ENCODE measurements at regions not wholly inside any gene's neighbourhood (a gene's known extent, or its start where the extent isn't known, plus 50 kb on each side); places are given as distances from the start of the nearest gene placed in this dataset.

DNA sequence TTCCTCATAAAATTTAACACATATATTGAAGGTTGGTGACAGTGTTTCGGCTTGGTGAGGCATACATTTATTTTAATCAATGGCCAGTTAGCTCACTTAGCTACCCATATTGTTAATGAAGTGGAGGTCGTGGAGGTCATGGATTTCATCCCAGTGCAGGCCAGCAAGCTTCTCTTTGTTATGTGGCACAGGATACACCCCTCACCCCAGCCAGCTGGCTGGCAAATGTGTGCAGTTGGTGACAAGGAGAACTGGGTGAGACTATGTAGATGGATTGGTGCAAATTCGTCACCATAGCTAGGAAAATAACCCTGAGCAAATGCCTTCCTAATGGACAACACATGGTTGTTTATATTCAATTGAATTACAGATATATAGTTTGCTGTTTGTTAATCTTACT lies 50.5 kb upstream of the FOXP2 start:
- H3K9me3 ChIP-seq = no peaks in the 10 kb centered on the region
- no peak overlapping the region for H3K9ac ChIP-seq
- no peak for TF ChIP-seq EP300 (IDR thresholded peaks at IDR 0.05; ENCODE audit: borderline replicate concordance in 1 of 2, low read depth in 1 of 2, low read length in 1 of 2)
- TF ChIP-seq MXI1 (IDR thresholded peaks at IDR 0.05; ENCODE audit: low read depth, low read length) = no peak
- TF ChIP-seq, protein P1, sequence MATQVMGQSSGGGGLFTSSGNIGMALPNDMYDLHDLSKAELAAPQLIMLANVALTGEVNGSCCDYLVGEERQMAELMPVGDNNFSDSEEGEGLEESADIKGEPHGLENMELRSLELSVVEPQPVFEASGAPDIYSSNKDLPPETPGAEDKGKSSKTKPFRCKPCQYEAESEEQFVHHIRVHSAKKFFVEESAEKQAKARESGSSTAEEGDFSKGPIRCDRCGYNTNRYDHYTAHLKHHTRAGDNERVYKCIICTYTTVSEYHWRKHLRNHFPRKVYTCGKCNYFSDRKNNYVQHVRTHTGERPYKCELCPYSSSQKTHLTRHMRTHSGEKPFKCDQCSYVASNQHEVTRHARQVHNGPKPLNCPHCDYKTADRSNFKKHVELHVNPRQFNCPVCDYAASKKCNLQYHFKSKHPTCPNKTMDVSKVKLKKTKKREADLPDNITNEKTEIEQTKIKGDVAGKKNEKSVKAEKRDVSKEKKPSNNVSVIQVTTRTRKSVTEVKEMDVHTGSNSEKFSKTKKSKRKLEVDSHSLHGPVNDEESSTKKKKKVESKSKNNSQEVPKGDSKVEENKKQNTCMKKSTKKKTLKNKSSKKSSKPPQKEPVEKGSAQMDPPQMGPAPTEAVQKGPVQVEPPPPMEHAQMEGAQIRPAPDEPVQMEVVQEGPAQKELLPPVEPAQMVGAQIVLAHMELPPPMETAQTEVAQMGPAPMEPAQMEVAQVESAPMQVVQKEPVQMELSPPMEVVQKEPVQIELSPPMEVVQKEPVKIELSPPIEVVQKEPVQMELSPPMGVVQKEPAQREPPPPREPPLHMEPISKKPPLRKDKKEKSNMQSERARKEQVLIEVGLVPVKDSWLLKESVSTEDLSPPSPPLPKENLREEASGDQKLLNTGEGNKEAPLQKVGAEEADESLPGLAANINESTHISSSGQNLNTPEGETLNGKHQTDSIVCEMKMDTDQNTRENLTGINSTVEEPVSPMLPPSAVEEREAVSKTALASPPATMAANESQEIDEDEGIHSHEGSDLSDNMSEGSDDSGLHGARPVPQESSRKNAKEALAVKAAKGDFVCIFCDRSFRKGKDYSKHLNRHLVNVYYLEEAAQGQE (IDR thresholded peaks at IDR 0.05; ENCODE audit: low read depth, low read length) = no peak
- TF ChIP-seq YY1 (IDR thresholded peaks at IDR 0.05; ENCODE audit: low read depth) = no peak
- no peaks in the 10 kb centered on the region for H3K36me3 ChIP-seq (replicated peaks in 1 of 2; ENCODE audit: control insufficient read depth in 1 of 2, insufficient read depth in 2 of 2, low read length in 1 of 2)
- H3K27ac ChIP-seq (ENCODE audit: low read depth in 2 of 2, low read length in 1 of 2) = no peak overlapping the region
- CTCF ChIA-PET = interaction anchor here (1.1 kb wide), 1 partner anchor 9 kb away, joined by 3 read pairs; no protein-coding TSS in a partner anchor
- H3K27me3 ChIP-seq (ENCODE audit: insufficient read depth) = no peaks in the 10 kb centered on the region
- POLR2A ChIA-PET = no interaction called here
- H3F3A ChIP-seq (replicated peaks; ENCODE audit: insufficient read depth) = no peaks in the 10 kb centered on the region
- no peak for DNase-seq
- no peak overlapping the region for H3K4me3 ChIP-seq (ENCODE audit: low read depth in 2 of 2, low read length in 1 of 2)
- H3K79me2 ChIP-seq (ENCODE audit: insufficient read depth) = no peaks in the 10 kb centered on the region
- no peaks in the 10 kb centered on the region for H3K4me1 ChIP-seq (ENCODE audit: control insufficient read depth in 1 of 2, insufficient read depth in 2 of 2, low read depth in 1 of 2, low read length in 1 of 2)
- no peaks in the 10 kb centered on the region for H4K20me1 ChIP-seq (ENCODE audit: insufficient read depth)
- H3K4me2 ChIP-seq = no peak overlapping the region
- no peak overlapping the region for H2AFZ ChIP-seq (ENCODE audit: low read depth)
- 2% methylated on average over 3 of the region's 3 CpGs for WGBS (ENCODE audit: low lambda C conversion rate)
- H3K9me2 ChIP-seq = no peaks in the 10 kb centered on the region

DNA sequence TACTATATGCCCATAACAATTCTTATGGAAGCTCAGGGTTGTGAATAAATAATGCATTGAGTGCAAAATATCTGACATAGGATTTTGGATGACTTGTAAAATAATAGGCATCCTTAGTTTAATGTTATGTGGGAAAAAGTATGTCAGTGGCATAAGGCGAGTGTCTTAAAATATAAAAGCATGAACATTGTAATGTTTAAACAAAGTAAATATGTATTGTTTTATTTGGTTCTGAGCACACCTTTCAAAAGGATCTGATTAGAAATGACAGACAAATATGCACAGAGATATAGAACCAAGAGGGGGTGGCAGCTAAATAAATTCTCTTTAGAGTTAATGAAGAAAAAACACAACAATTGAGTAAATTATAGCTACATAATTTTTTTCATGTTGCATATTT lies 51.3 kb upstream of the FOXP2 start:
- ChIA-PET POLR2A (no interaction called here), CTCF (interaction anchor here (1.1 kb wide), 1 partner anchor 8 kb away, joined by 3 read pairs; no protein-coding TSS in a partner anchor)
- 6% methylated on average over 1 of the region's 1 CpG for WGBS (ENCODE audit: low lambda C conversion rate)
- H3K9ac ChIP-seq = no peak overlapping the region
- no peaks in the 10 kb centered on the region for H3K79me2 ChIP-seq (ENCODE audit: insufficient read depth)
- no peak overlapping the region for H3K4me2 ChIP-seq
- H3K27ac ChIP-seq (ENCODE audit: low read depth in 2 of 2, low read length in 1 of 2) = no peak overlapping the region
- TF ChIP-seq TEAD4 (IDR thresholded peaks at IDR 0.05; ENCODE audit: borderline replicate concordance, insufficient read depth) (no peak), RAD21 (IDR thresholded peaks at IDR 0.05; ENCODE audit: low read length) (no peak), RXRA (IDR thresholded peaks at IDR 0.05; ENCODE audit: borderline replicate concordance, low read depth) (no peak), ELF1 (IDR thresholded peaks at IDR 0.05) (no peak), RFX5 (IDR thresholded peaks at IDR 0.05; ENCODE audit: low read length) (no peak), TAF1 (IDR thresholded peaks at IDR 0.05; ENCODE audit: borderline replicate concordance, low read depth, low read length) (no peak), FOXM1 (IDR thresholded peaks at IDR 0.05; ENCODE audit: low read depth) (no peak), TCF12 (IDR thresholded peaks at IDR 0.05) (no peak), FOSL2 (IDR thresholded peaks at IDR 0.05; ENCODE audit: borderline replicate concordance, low read depth) (no peak), CHD2 (IDR thresholded peaks at IDR 0.05; ENCODE audit: low read length, partially characterized antibody) (no peak), FOXJ3 (CRISPR knock-in tag; IDR thresholded peaks at IDR 0.05) (no peak)
- TF ChIP-seq, protein P2, sequence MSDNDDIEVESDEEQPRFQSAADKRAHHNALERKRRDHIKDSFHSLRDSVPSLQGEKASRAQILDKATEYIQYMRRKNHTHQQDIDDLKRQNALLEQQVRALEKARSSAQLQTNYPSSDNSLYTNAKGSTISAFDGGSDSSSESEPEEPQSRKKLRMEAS (IDR thresholded peaks at IDR 0.05; ENCODE audit: low read depth) = no peak
- TF ChIP-seq, protein P3, sequence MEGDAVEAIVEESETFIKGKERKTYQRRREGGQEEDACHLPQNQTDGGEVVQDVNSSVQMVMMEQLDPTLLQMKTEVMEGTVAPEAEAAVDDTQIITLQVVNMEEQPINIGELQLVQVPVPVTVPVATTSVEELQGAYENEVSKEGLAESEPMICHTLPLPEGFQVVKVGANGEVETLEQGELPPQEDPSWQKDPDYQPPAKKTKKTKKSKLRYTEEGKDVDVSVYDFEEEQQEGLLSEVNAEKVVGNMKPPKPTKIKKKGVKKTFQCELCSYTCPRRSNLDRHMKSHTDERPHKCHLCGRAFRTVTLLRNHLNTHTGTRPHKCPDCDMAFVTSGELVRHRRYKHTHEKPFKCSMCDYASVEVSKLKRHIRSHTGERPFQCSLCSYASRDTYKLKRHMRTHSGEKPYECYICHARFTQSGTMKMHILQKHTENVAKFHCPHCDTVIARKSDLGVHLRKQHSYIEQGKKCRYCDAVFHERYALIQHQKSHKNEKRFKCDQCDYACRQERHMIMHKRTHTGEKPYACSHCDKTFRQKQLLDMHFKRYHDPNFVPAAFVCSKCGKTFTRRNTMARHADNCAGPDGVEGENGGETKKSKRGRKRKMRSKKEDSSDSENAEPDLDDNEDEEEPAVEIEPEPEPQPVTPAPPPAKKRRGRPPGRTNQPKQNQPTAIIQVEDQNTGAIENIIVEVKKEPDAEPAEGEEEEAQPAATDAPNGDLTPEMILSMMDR (IDR thresholded peaks at IDR 0.05) = no peak
- TF ChIP-seq, protein P4, sequence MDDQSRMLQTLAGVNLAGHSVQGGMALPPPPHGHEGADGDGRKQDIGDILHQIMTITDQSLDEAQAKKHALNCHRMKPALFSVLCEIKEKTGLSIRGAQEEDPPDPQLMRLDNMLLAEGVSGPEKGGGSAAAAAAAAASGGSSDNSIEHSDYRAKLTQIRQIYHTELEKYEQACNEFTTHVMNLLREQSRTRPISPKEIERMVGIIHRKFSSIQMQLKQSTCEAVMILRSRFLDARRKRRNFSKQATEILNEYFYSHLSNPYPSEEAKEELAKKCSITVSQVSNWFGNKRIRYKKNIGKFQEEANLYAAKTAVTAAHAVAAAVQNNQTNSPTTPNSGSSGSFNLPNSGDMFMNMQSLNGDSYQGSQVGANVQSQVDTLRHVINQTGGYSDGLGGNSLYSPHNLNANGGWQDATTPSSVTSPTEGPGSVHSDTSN (IDR thresholded peaks at IDR 0.05) = no peak
- no peaks in the 10 kb centered on the region for H3K4me1 ChIP-seq (ENCODE audit: control insufficient read depth in 1 of 2, insufficient read depth in 2 of 2, low read depth in 1 of 2, low read length in 1 of 2)
- H3K9me2 ChIP-seq = no peaks in the 10 kb centered on the region
- no peak overlapping the region for H3K4me3 ChIP-seq (ENCODE audit: low read depth in 2 of 2, low read length in 1 of 2)
- H3K9me3 ChIP-seq = no peaks in the 10 kb centered on the region
- no peaks in the 10 kb centered on the region for H3F3A ChIP-seq (replicated peaks; ENCODE audit: insufficient read depth)
- H3K36me3 ChIP-seq (replicated peaks in 1 of 2; ENCODE audit: control insufficient read depth in 1 of 2, insufficient read depth in 2 of 2, low read length in 1 of 2) = no peaks in the 10 kb centered on the region
- no peak overlapping the region for H2AFZ ChIP-seq (ENCODE audit: low read depth)
- no peak for DNase-seq
- no peaks in the 10 kb centered on the region for H4K20me1 ChIP-seq (ENCODE audit: insufficient read depth)
- H3K27me3 ChIP-seq (ENCODE audit: insufficient read depth) = no peaks in the 10 kb centered on the region

All from SK-N-SH (cell line).